IMR-90 (cell line): ENCODE measurements at regions not wholly inside any gene's neighbourhood (a gene's known extent, or its start where the extent isn't known, plus 50 kb on each side); places are given as distances from the start of the nearest gene placed in this dataset.

Source experiments
- ATAC-seq: fragments of 200-7000 bp; cut with Tn5 transposase; 2 replicates; pipeline ENCODE4 v1.9.1; 2020; ENCODE audit warnings: low read depth, mild to moderate bottlenecking, moderate library complexity
- BruUV-seq: library from RNA; stranded (reverse); fragments of 400-500 nt; replicated peaks from 2 replicates; lab custom pipeline; 2021; lab: Mats Ljungman, UMichigan
- CTCF ChIA-PET: fragments of 300-600 bp; formaldehyde crosslinking; extraction: SDS; loops from one replicate; lab custom pipeline; 2021; ENCODE audit warnings: antibody characterized with exemption; lab: Yijun Ruan, JAX
- POLR2A ChIA-PET: fragments of 300-600 bp; sonication (Branson Sonifier 250); formaldehyde crosslinking; loops from one replicate; lab custom pipeline; 2022; ENCODE audit warnings: antibody characterized with exemption; ENCODE audit not compliant: unreplicated experiment; lab: Charles Lee
- DNase-seq: peaks from one replicate; pipeline ENCODE4 v3.0.0; 2013
- H2AFZ ChIP-seq: replicated peaks from 2 replicates; pipeline ENCODE3; 2013; ENCODE audit warnings: low read length, mild to moderate bottlenecking; ENCODE audit not compliant: poor library complexity
- H2AK5ac ChIP-seq: 2 replicates; pipeline ENCODE4 v1.6.1; 2013; ENCODE audit warnings: low read depth, low read length, inconsistent platforms
- H2AK9ac ChIP-seq: replicated peaks from 2 replicates; pipeline ENCODE3; 2013; ENCODE audit warnings: mild to moderate bottlenecking, low read depth, low read length, moderate library complexity; ENCODE audit not compliant: poor library complexity
- H2BK120ac ChIP-seq: 2 replicates; pipeline ENCODE4 v1.6.1; 2013; ENCODE audit warnings: low read depth, low read length, inconsistent platforms
- H2BK15ac ChIP-seq: 3 replicates; pipeline ENCODE4 v1.6.1; 2013; ENCODE audit warnings: low read depth, low read length, inconsistent platforms
- H2BK20ac ChIP-seq: 2 replicates; pipeline ENCODE4 v1.6.1; 2013; ENCODE audit warnings: low read depth, mild to moderate bottlenecking, inconsistent platforms, low read length, moderate library complexity
- H2BK5ac ChIP-seq: 2 replicates; pipeline ENCODE4 v1.6.1; 2013; ENCODE audit warnings: mild to moderate bottlenecking, low read depth, low read length, inconsistent platforms; ENCODE audit not compliant: poor library complexity, severe bottlenecking
- H3K14ac ChIP-seq: replicated peaks from 2 replicates; pipeline ENCODE4 v1.6.1; 2013; ENCODE audit warnings: low read depth, low read length, inconsistent platforms
- H3K18ac ChIP-seq: 2 replicates; pipeline ENCODE4 v1.6.1; 2013; ENCODE audit warnings: low read depth, low read length, control low read depth
- H3K23ac ChIP-seq: 2 replicates; pipeline ENCODE4 v1.6.1; 2013; ENCODE audit warnings: low read depth, low read length, inconsistent platforms
- H3K27ac ChIP-seq: 2 replicates; pipeline ENCODE4 v1.5.1; 2013; ENCODE audit warnings: mild to moderate bottlenecking, control low read depth, low read length; ENCODE audit not compliant: insufficient read depth
- H3K27me3 ChIP-seq: 2 replicates; pipeline ENCODE4 v1.6.1; 2013; ENCODE audit warnings: low read length; ENCODE audit not compliant: control insufficient read depth, insufficient read depth
- H3K36me3 ChIP-seq: 2 replicates; pipeline ENCODE4 v1.6.1; 2013; ENCODE audit warnings: low read length, mixed read lengths; ENCODE audit not compliant: control insufficient read depth, insufficient read depth
- H3K4ac ChIP-seq: 2 replicates; pipeline ENCODE4 v1.6.1; 2013; ENCODE audit warnings: low read depth, low read length, inconsistent platforms
- H3K4me1 ChIP-seq: 2 replicates; pipeline ENCODE4 v1.6.1; 2013; ENCODE audit warnings: low read length, mixed read lengths; ENCODE audit not compliant: control insufficient read depth, insufficient read depth
- H3K4me2 ChIP-seq: 2 replicates; pipeline ENCODE4 v1.6.1; 2013; ENCODE audit warnings: low read depth, mild to moderate bottlenecking, control low read depth, low read length, moderate library complexity
- H3K4me3 ChIP-seq: 2 replicates; pipeline ENCODE4 v1.5.1; 2013; ENCODE audit warnings: low read depth, mild to moderate bottlenecking, control low read depth, low read length, moderate library complexity; ENCODE audit not compliant: insufficient read depth
- H3K56ac ChIP-seq: 2 replicates; pipeline ENCODE4 v1.6.1; 2013; ENCODE audit warnings: low read length, inconsistent platforms; ENCODE audit not compliant: insufficient read depth; ENCODE audit errors: extremely low read depth
- H3K79me1 ChIP-seq, 2 experiments: 2 replicates each; pipeline ENCODE4 v1.6.1; 2013; ENCODE audit warnings: low read length in 2 of 2, inconsistent platforms in 1 of 2, low read depth in 1 of 2
- H3K9ac ChIP-seq: 2 replicates; pipeline ENCODE4 v1.6.1; 2013; ENCODE audit warnings: low read depth, low read length, control low read depth
- H3K9me1 ChIP-seq: 2 replicates; pipeline ENCODE4 v1.6.1; 2013; ENCODE audit warnings: low read length, inconsistent platforms; ENCODE audit not compliant: insufficient read depth
- H3K9me3 ChIP-seq: 2 replicates; pipeline ENCODE4 v1.6.1; 2013; ENCODE audit warnings: low read length; ENCODE audit not compliant: control insufficient read depth, insufficient read depth
- H4K20me1 ChIP-seq: 2 replicates; pipeline ENCODE4 v1.6.1; 2013; ENCODE audit warnings: low read length, inconsistent platforms; ENCODE audit not compliant: insufficient read depth
- H4K5ac ChIP-seq: 2 replicates; pipeline ENCODE4 v1.6.1; 2013; ENCODE audit warnings: mild to moderate bottlenecking, low read depth, low read length, control low read depth
- H4K8ac ChIP-seq, 2 experiments: 2 replicates each; pipeline ENCODE4 v1.6.1; 2013; ENCODE audit warnings: low read depth in 2 of 2, low read length in 2 of 2, control low read depth in 1 of 2, inconsistent platforms in 1 of 2
- H4K91ac ChIP-seq: 2 replicates; pipeline ENCODE4 v1.6.1; 2013; ENCODE audit warnings: low read depth, low read length, inconsistent platforms; ENCODE audit not compliant: insufficient read depth
- BHLHE40 ChIP-seq: fragments of 150-350 bp; IDR thresholded peaks from 2 replicates; pipeline ENCODE4 v1.6.1; 2016; ENCODE audit warnings: mild to moderate bottlenecking, low read depth, low read length
- CEBPB ChIP-seq: IDR thresholded peaks from 2 replicates; pipeline ENCODE4 v1.6.1; 2012; ENCODE audit warnings: low read depth, low read length, improper control_type of control experiment
- CHD1 ChIP-seq: IDR thresholded peaks from 2 replicates; pipeline ENCODE4 v1.6.1; 2012; ENCODE audit warnings: low read depth, low read length, improper control_type of control experiment
- ELK1 ChIP-seq: fragments of 150-350 bp; IDR thresholded peaks from 2 replicates; pipeline ENCODE4 v1.6.1; 2016; ENCODE audit warnings: low read depth, mild to moderate bottlenecking, low read length, moderate library complexity, borderline replicate concordance
- FOS ChIP-seq: fragments of 150-350 bp; IDR thresholded peaks from 2 replicates; pipeline ENCODE4 v1.6.1; 2016; ENCODE audit warnings: low read depth, low read length
- MAFK ChIP-seq: IDR thresholded peaks from 2 replicates; pipeline ENCODE4 v1.6.1; 2012; ENCODE audit warnings: low read depth, low read length, improper control_type of control experiment
- MAZ ChIP-seq: IDR thresholded peaks from 2 replicates; pipeline ENCODE4 v1.6.1; 2012; ENCODE audit warnings: low read depth, mild to moderate bottlenecking, low read length, improper control_type of control experiment, moderate library complexity, borderline replicate concordance
- MXI1 ChIP-seq: IDR thresholded peaks from 2 replicates; pipeline ENCODE4 v1.6.1; 2012; ENCODE audit warnings: low read depth, mild to moderate bottlenecking, low read length, moderate library complexity, borderline replicate concordance
- NFE2L2 ChIP-seq: fragments of 150-350 bp; IDR thresholded peaks from 2 replicates; pipeline ENCODE4 v1.6.1; 2016; ENCODE audit warnings: low read depth, mild to moderate bottlenecking, low read length
- POLR2A ChIP-seq: IDR thresholded peaks from 2 replicates; pipeline ENCODE4 v1.6.1; 2012; ENCODE audit warnings: mild to moderate bottlenecking, low read depth, low read length
- RAD21 ChIP-seq: IDR thresholded peaks from 2 replicates; pipeline ENCODE4 v1.6.1; 2012; ENCODE audit warnings: low read length, improper control_type of control experiment
- RFX5 ChIP-seq: IDR thresholded peaks from 2 replicates; pipeline ENCODE4 v1.8.0; 2012; ENCODE audit warnings: low read depth, mild to moderate bottlenecking, low read length, moderate library complexity
- SMC3 ChIP-seq: fragments of 150-350 bp; IDR thresholded peaks from 2 replicates; pipeline ENCODE4 v1.6.1; 2016; ENCODE audit warnings: low read depth, mild to moderate bottlenecking, antibody characterized with exemption, low read length, moderate library complexity
- USF2 ChIP-seq: fragments of 150-350 bp; IDR thresholded peaks from 2 replicates; pipeline ENCODE4 v1.6.1; 2017; ENCODE audit warnings: mild to moderate bottlenecking, antibody characterized with exemption, low read length, low read depth
- WGBS, 2 experiments: methylation state at CpG; one replicate each; pipeline versions ENCODE4 v1.1.5 to v1.1.7; 2013; ENCODE audit warnings: missing lambda C conversion rate in 2 of 2; ENCODE audit not compliant: insufficient read length in 1 of 2; ENCODE audit errors: extremely low coverage in 2 of 2; 5-methylcytosine and 5-hydroxymethylcytosine counted together
- dilution Hi-C: fragments of 300-500 bp; cut with HindIII; formaldehyde crosslinking; loops from one replicate; pipeline ENCODE4 v1.14.3; 2018; ENCODE audit warnings: low sequenced_read_pairs; ENCODE audit not compliant: unreplicated experiment
- in situ Hi-C: fragments of 300-500 bp; cut with MboI; formaldehyde crosslinking; loops from 3 replicates; pipeline ENCODE4 v1.14.3; 2019; ENCODE audit warnings: low sequenced_read_pairs, inconsistent platforms, mixed read lengths
- intact Hi-C: fragments of 100-400 bp; cut with micrococcal nuclease; formaldehyde crosslinking; loops from 2 replicates; pipeline ENCODE4 v1.10.0; 2022
- TF ChIP-seq, protein P1 (sequence below): conservative IDR thresholded peaks from 2 replicates; pipeline ENCODE4 v1.5.1; 2012; ENCODE audit warnings: mild to moderate bottlenecking, low read depth, low read length, improper control_type of control experiment

DNA sequence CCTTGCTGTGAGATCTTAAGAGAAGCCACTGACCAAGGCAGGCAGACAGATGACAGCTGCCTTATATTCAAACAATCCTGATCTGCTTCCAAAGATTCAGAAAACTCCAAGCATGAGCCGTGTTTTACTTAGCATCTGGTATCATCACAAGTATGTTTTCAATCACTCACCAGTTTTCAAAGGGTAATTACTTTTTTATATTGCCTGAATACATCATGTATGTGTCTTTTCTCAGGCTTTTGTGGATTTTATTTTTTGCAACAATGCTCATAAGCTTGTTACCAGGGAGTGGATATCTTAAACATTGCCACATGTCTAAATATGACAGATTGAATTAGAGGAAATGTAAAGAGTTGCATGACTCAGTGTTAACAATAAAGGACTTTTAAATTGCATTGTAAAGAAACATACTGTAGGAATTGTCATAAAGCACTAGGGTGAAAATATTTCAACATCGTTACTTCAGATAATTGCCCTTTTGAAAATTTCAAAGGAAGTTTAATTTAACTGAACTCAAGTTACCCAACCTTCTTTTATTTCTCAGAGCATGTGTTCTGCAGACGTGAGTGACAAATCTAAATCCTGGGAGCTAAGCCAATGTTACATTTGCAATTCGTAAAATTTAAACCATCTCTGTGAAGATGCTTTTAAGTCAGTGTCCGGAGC lies 326.1 kb downstream of the PLK2 start:
- H3K27me3 ChIP-seq = no peaks in the 10 kb centered on the region
- no peak overlapping the region for H3K27ac ChIP-seq
- no peak overlapping the region for H3K4ac ChIP-seq
- ChIA-PET CTCF (no interaction called here), POLR2A (no interaction called here)
- H3K18ac ChIP-seq = peak overlapping the region; percentile 60; the same call in 1 of the 2 replicates
- DNase-seq = peak; percentile 79
- no peak overlapping the region for H2BK15ac ChIP-seq
- H3K23ac ChIP-seq = no peak overlapping the region
- H4K8ac ChIP-seq = no peak overlapping the region
- TF ChIP-seq NFE2L2 = no peak
- TF ChIP-seq BHLHE40 = no peak
- TF ChIP-seq SMC3 = no peak
- TF ChIP-seq MXI1 = no peak
- TF ChIP-seq ELK1 = no peak
- no peak for TF ChIP-seq CEBPB
- TF ChIP-seq, protein P1, sequence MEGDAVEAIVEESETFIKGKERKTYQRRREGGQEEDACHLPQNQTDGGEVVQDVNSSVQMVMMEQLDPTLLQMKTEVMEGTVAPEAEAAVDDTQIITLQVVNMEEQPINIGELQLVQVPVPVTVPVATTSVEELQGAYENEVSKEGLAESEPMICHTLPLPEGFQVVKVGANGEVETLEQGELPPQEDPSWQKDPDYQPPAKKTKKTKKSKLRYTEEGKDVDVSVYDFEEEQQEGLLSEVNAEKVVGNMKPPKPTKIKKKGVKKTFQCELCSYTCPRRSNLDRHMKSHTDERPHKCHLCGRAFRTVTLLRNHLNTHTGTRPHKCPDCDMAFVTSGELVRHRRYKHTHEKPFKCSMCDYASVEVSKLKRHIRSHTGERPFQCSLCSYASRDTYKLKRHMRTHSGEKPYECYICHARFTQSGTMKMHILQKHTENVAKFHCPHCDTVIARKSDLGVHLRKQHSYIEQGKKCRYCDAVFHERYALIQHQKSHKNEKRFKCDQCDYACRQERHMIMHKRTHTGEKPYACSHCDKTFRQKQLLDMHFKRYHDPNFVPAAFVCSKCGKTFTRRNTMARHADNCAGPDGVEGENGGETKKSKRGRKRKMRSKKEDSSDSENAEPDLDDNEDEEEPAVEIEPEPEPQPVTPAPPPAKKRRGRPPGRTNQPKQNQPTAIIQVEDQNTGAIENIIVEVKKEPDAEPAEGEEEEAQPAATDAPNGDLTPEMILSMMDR = no peak
- TF ChIP-seq MAFK = no peak
- TF ChIP-seq FOS = no peak
- TF ChIP-seq CHD1 = no peak
- TF ChIP-seq RAD21 = no peak
- TF ChIP-seq POLR2A = no peak
- no peak for TF ChIP-seq RFX5
- no peak for TF ChIP-seq MAZ
- TF ChIP-seq USF2 = no peak
- no peak overlapping the region for H2BK20ac ChIP-seq
- H3K4me3 ChIP-seq = no peak overlapping the region
- H4K20me1 ChIP-seq = no peaks in the 10 kb centered on the region
- no peak overlapping the region for H2BK120ac ChIP-seq
- no peaks in the 10 kb centered on the region for H3K9me3 ChIP-seq
- H2AK5ac ChIP-seq = no peak overlapping the region; the same call in 1 of the 2 replicates
- BruUV-seq = no TSS peak
- H2AK9ac ChIP-seq = no peak overlapping the region
- in situ Hi-C loops = no loop called here
- H4K91ac ChIP-seq = no peak overlapping the region
- no CpG with 5 or more reads among the region's 5 CpGs for WGBS, 2 experiments
- H2AFZ ChIP-seq = no peak overlapping the region
- peaks cover 5% of the 10 kb centered on the region for H3K4me1 ChIP-seq
- no peak overlapping the region for H3K9ac ChIP-seq
- H3K36me3 ChIP-seq = no peaks in the 10 kb centered on the region
- H3K4me2 ChIP-seq = peak overlapping the region; percentile 46; the same call in 1 of the 2 replicates
- no peak overlapping the region for H2BK5ac ChIP-seq
- H3K56ac ChIP-seq = no peak overlapping the region
- peaks cover 5% of the 10 kb centered on the region for H3K9me1 ChIP-seq
- no peaks in the 10 kb centered on the region for H3K79me1 ChIP-seq
- intact Hi-C loops = loop anchor here (5.0 kb wide), 1 partner anchor 329 kb away; the partner anchor contains the start of gene PLK2
- H4K5ac ChIP-seq = no peak overlapping the region
- dilution Hi-C loops = no loop called here
- H3K14ac ChIP-seq = no peak overlapping the region; the same call in 1 of the 2 replicates
- peak; percentile 54 for ATAC-seq
